Endothelial cell of umbilical vein (primary cell): ENCODE measurements at regions not wholly inside any gene's neighbourhood (a gene's known extent, or its start where the extent isn't known, plus 50 kb on each side); places are given as distances from the start of the nearest gene placed in this dataset.

Experiments used
- BruUV-seq: library from RNA; stranded (reverse); fragments of 400-500 nt; replicated peaks from 2 replicates; lab custom pipeline; 2021; lab: Mats Ljungman, UMichigan
- CTCF ChIA-PET: fragments of 300-600, 350-600 bp; sonication (Branson Sonifier 250); formaldehyde crosslinking; loops from one replicate; lab custom pipeline; 2021; ENCODE audit warnings: antibody characterized with exemption, inconsistent platforms; lab: Charles Lee
- POLR2A ChIA-PET: fragments of 300-600, 350-600 bp; sonication (Branson Sonifier 250); formaldehyde crosslinking; loops from one replicate; lab custom pipeline; 2021; ENCODE audit warnings: antibody characterized with exemption, inconsistent platforms; lab: Charles Lee
- DNase-seq: peaks from one replicate; pipeline ENCODE4 v3.0.0-alpha.2; 2011; ENCODE audit warnings: low read depth, low spot score
- FAIRE-seq: peaks from 2 replicates; lab custom pipeline; 2011; peaks lifted over from hg19 to GRCh38; lab: Jason Lieb, UNC
- H2AFZ ChIP-seq: 2 replicates; pipeline ENCODE4 v1.6.0; 2012; ENCODE audit warnings: low read depth, low read length, control low read depth, inconsistent platforms
- H3K27ac ChIP-seq: 2 replicates; pipeline ENCODE4 v1.5.1; 2011; ENCODE audit warnings: low read depth, mild to moderate bottlenecking, control low read depth, low read length, moderate library complexity; ENCODE audit not compliant: insufficient read depth
- H3K27me3 ChIP-seq, 2 experiments: 2 replicates each; pipeline versions ENCODE4 v1.6.0 to v1.6.1; 2011; ENCODE audit warnings: low read length in 2 of 2, mixed read lengths in 1 of 2; ENCODE audit not compliant: control insufficient read depth in 2 of 2, insufficient read depth in 2 of 2
- H3K36me3 ChIP-seq, 2 experiments: 2 replicates in 1 of 2; 3 replicates in 1 of 2; pipeline ENCODE4 v1.5.1; 2011; ENCODE audit warnings: low read length in 2 of 2, mild to moderate bottlenecking in 1 of 2, moderate library complexity in 1 of 2; ENCODE audit not compliant: control insufficient read depth in 2 of 2, insufficient read depth in 2 of 2; ENCODE audit errors: extremely low read depth in 1 of 2
- H3K4me1 ChIP-seq: 3 replicates; pipeline ENCODE4 v1.5.1; 2011; ENCODE audit warnings: mild to moderate bottlenecking, low read length; ENCODE audit not compliant: control insufficient read depth, insufficient read depth; ENCODE audit errors: extremely low read depth
- H3K4me2 ChIP-seq: 2 replicates; pipeline ENCODE4 v1.6.1; 2011; ENCODE audit warnings: low read length, control low read depth, mixed read lengths; ENCODE audit not compliant: insufficient read depth
- H3K4me3 ChIP-seq, 3 experiments: fragments of 200-600 bp in 1 of 3; sonication (generic), shearing (Covaris generic) in 1 of 3; replicated peaks in 1 of 3; 2 replicates each; pipeline ENCODE4 v1.5.1; 2011 to 2016; ENCODE audit warnings: control low read depth in 3 of 3, low read length in 3 of 3, mild to moderate bottlenecking in 2 of 3, inconsistent platforms in 1 of 3, low read depth in 1 of 3, moderate library complexity in 1 of 3; ENCODE audit not compliant: insufficient read depth in 1 of 3
- H3K79me2 ChIP-seq: 2 replicates; pipeline ENCODE4 v1.6.0; 2012; ENCODE audit warnings: low read length, inconsistent platforms; ENCODE audit not compliant: control insufficient read depth, insufficient read depth
- H3K9ac ChIP-seq: replicated peaks from 2 replicates; pipeline ENCODE3; 2011; ENCODE audit warnings: low read length, control low read depth; ENCODE audit not compliant: insufficient read depth; ENCODE audit errors: extremely low read depth
- H3K9me1 ChIP-seq: replicated peaks from 3 replicates; pipeline ENCODE4 v1.6.0; 2011; ENCODE audit warnings: mild to moderate bottlenecking, low read length; ENCODE audit not compliant: control insufficient read depth, insufficient read depth; ENCODE audit errors: extremely low read depth
- H3K9me3 ChIP-seq: replicated peaks from 2 replicates; pipeline ENCODE4 v1.5.1; 2012; ENCODE audit warnings: low read length, inconsistent platforms; ENCODE audit not compliant: control insufficient read depth, insufficient read depth
- H4K20me1 ChIP-seq: replicated peaks from 2 replicates; pipeline ENCODE3; 2011; ENCODE audit warnings: mild to moderate bottlenecking, low read length; ENCODE audit not compliant: control insufficient read depth, insufficient read depth; ENCODE audit errors: extremely low read depth
- CTCF ChIP-seq, 2 donors: IDR thresholded peaks; 1 replicate in 1 of 2; 2 replicates in 1 of 2; pipeline ENCODE4 v1.5.1; 2011; ENCODE audit warnings: low read length in 2 of 2, mild to moderate bottlenecking in 2 of 2, moderate library complexity in 2 of 2, control low read depth in 1 of 2, inconsistent platforms in 1 of 2, low read depth in 1 of 2; ENCODE audit not compliant: insufficient read depth in 1 of 2; ENCODE audit errors: extremely low read depth in 1 of 2
- EZH2 ChIP-seq: IDR thresholded peaks from 2 replicates; pipeline ENCODE4 v1.6.1; 2012; ENCODE audit warnings: borderline replicate concordance, low read depth, mild to moderate bottlenecking, moderate library complexity, low read length, inconsistent platforms; ENCODE audit not compliant: severe bottlenecking
- FOS ChIP-seq: IDR thresholded peaks from 2 replicates; pipeline ENCODE4 v1.6.1; 2011; ENCODE audit warnings: mild to moderate bottlenecking, low read length, moderate library complexity, borderline replicate concordance; ENCODE audit not compliant: insufficient read depth
- GATA2 ChIP-seq: IDR thresholded peaks from 2 replicates; pipeline ENCODE4 v1.7.0; 2011; ENCODE audit warnings: low read depth, mild to moderate bottlenecking, moderate library complexity, mixed read lengths, low read length; ENCODE audit not compliant: insufficient read length, insufficient read depth
- JUN ChIP-seq: IDR thresholded peaks from 2 replicates; pipeline ENCODE4 v1.6.1; 2011; ENCODE audit warnings: borderline replicate concordance, low read depth; ENCODE audit not compliant: insufficient read length, insufficient read depth
- MAX ChIP-seq: IDR thresholded peaks from 2 replicates; pipeline ENCODE4 v1.6.1; 2011; ENCODE audit not compliant: insufficient read depth, insufficient read length
- MYC ChIP-seq: IDR thresholded peaks from one replicate; pipeline ENCODE4 v1.6.1; 2011; ENCODE audit warnings: mild to moderate bottlenecking, low read depth, low read length
- POLR2A ChIP-seq: IDR thresholded peaks from 2 replicates; pipeline ENCODE4 v1.6.1; 2012; ENCODE audit warnings: low read depth, mild to moderate bottlenecking, control low read depth, low read length
- POLR2AphosphoS5 ChIP-seq: IDR thresholded peaks from 2 replicates; pipeline ENCODE4 v1.6.1; 2012; ENCODE audit warnings: low read depth, mild to moderate bottlenecking, control low read depth, low read length, moderate library complexity; ENCODE audit not compliant: insufficient read depth
- dilution Hi-C: fragments of 300-500 bp; cut with MboI; formaldehyde crosslinking; loops from one replicate; pipeline ENCODE4 v1.15.0; 2019; ENCODE audit warnings: low sequenced_read_pairs; ENCODE audit not compliant: extremely low pct_ligation_motif_present
- intact Hi-C: fragments of 100-400 bp; cut with micrococcal nuclease; formaldehyde crosslinking; loops from one replicate; pipeline ENCODE4 v1.10.0; 2022

GRCh38 chr20:54275359-54276111, 67.6 kb downstream of the PFDN4 start:
- FAIRE-seq (no peak), DNase-seq (no peak)
- no peak for TF ChIP-seq JUN
- TF ChIP-seq MAX: no peak
- no peak for TF ChIP-seq POLR2A
- no peak for TF ChIP-seq MYC
- no peak for TF ChIP-seq EZH2
- no peak for TF ChIP-seq FOS
- no peak for TF ChIP-seq GATA2
- no peak for TF ChIP-seq CTCF (IDR thresholded peaks at IDR 0.05; ENCODE audit: extremely low read depth in 1 of 2, insufficient read depth in 1 of 2, low read depth in 1 of 2, low read length in 2 of 2)
- TF ChIP-seq POLR2AphosphoS5: no peak
- CTCF ChIA-PET: interaction anchor here (0.6 kb wide), 2 partner anchors 157 to 333 kb away, joined by 3 to 4 read pairs; no protein-coding TSS in a partner anchor
- no TSS peak for BruUV-seq
- H3K9me1 ChIP-seq: no peaks in the 10 kb centered on the region
- H3K4me3 ChIP-seq: no peak overlapping the region
- no peaks in the 10 kb centered on the region for H4K20me1 ChIP-seq
- H3K4me2 ChIP-seq: no peak overlapping the region
- POLR2A ChIA-PET: no interaction called here
- H3K36me3 ChIP-seq: no peaks in the 10 kb centered on the region
- intact Hi-C loops (no loop called here), dilution Hi-C loops (no loop called here)
- no peaks in the 10 kb centered on the region for H3K4me1 ChIP-seq
- H2AFZ ChIP-seq: no peak overlapping the region
- no peak overlapping the region for H3K9ac ChIP-seq
- H3K9me3 ChIP-seq: no peaks in the 10 kb centered on the region
- peaks cover 0 to 1% of the 10 kb centered on the region in 2 experiments for H3K27me3 ChIP-seq
- no peaks in the 10 kb centered on the region for H3K79me2 ChIP-seq
- no peak overlapping the region for H3K27ac ChIP-seq
